ENCODE measurements at regions not wholly inside any gene's neighbourhood (a gene's known extent, or its start where the extent isn't known, plus 50 kb on each side); places are given as distances from the start of the nearest gene placed in this dataset.

DNA sequence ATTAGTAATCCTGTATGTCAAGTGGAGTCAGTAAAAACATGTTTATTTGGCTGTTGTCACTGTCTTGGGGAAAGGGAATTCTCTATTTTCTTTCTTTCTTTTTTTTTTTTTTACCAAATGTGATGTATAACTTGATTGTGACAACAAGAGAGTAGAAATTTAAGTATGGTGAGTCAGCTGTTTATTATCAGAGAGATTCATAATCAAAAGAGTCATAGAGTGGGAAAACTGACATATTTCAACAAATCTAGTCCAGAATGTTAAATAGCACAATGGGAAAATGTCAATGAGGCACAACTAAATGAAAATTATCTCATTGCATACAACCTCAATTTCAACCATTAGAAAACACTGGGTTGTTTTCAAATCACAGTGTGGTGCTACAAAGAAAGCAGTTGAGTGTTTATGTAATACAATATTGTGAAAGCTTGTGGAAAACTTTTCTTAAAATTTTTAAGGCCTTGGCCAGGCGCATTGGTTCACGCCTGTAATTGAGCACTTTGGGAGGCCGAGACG lies 111.9 kb upstream of the DTNA start:
- TF ChIP-seq, protein P1, sequence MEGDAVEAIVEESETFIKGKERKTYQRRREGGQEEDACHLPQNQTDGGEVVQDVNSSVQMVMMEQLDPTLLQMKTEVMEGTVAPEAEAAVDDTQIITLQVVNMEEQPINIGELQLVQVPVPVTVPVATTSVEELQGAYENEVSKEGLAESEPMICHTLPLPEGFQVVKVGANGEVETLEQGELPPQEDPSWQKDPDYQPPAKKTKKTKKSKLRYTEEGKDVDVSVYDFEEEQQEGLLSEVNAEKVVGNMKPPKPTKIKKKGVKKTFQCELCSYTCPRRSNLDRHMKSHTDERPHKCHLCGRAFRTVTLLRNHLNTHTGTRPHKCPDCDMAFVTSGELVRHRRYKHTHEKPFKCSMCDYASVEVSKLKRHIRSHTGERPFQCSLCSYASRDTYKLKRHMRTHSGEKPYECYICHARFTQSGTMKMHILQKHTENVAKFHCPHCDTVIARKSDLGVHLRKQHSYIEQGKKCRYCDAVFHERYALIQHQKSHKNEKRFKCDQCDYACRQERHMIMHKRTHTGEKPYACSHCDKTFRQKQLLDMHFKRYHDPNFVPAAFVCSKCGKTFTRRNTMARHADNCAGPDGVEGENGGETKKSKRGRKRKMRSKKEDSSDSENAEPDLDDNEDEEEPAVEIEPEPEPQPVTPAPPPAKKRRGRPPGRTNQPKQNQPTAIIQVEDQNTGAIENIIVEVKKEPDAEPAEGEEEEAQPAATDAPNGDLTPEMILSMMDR (IDR thresholded peaks at IDR 0.05), result no peak
- TF ChIP-seq POLR2A (IDR thresholded peaks at IDR 0.05), result no peak
